Activated B cell treated with CpG ODN at 0.5 μM for 24 hours (primary cell): ENCODE measurements at regions not wholly inside any gene's neighbourhood (a gene's known extent, or its start where the extent isn't known, plus 50 kb on each side); places are given as distances from the start of the nearest gene placed in this dataset.

ENCODE experiments used
- ATAC-seq: fragments of 200-7000 bp; cut with Tn5 transposase; one replicate; pipeline ENCODE4 v1.10.0; 2021; ENCODE audit warnings: low read depth, mild to moderate bottlenecking, moderate library complexity
- CTCF ChIA-PET: fragments of 350-600 bp; sonication (Branson Sonifier 250); formaldehyde crosslinking; loops from one replicate; lab custom pipeline; 2021; ENCODE audit warnings: antibody characterized with exemption; lab: Charles Lee
- POLR2A ChIA-PET: fragments of 350-600 bp; sonication (Branson Sonifier 250); formaldehyde crosslinking; loops from one replicate; lab custom pipeline; 2021; ENCODE audit warnings: antibody characterized with exemption; lab: Charles Lee
- DNase-seq: peaks from one replicate; pipeline ENCODE4 v3.0.0; 2022
- H3K27ac Mint-ChIP-seq: one replicate; pipeline ENCODE4 v1.8.0; 2020; ENCODE audit warnings: mixed read lengths
- H3K27me3 Mint-ChIP-seq: one replicate; pipeline ENCODE4 v1.8.0; 2021; ENCODE audit warnings: mixed read lengths
- H3K36me3 Mint-ChIP-seq: one replicate; pipeline ENCODE4 v1.8.0; 2021; ENCODE audit warnings: low read depth, mixed read lengths
- H3K4me1 Mint-ChIP-seq: one replicate; pipeline ENCODE4 v1.8.0; 2021; ENCODE audit warnings: mixed read lengths
- H3K4me3 Mint-ChIP-seq: one replicate; pipeline ENCODE4 v1.8.0; 2020; ENCODE audit warnings: mild to moderate bottlenecking, mixed read lengths
- H3K9me3 Mint-ChIP-seq: one replicate; pipeline ENCODE4 v1.8.0; 2020; ENCODE audit warnings: mixed read lengths
- CTCF ChIP-seq: fragments of 200-600 bp; IDR thresholded peaks from one replicate; pipeline ENCODE4 v1.8.0; 2022; ENCODE audit warnings: antibody characterized with exemption, mild to moderate bottlenecking
- intact Hi-C: fragments of 100-400 bp; cut with micrococcal nuclease; formaldehyde crosslinking; loops from one replicate; pipeline ENCODE4 v1.15.1; 2024

GRCh38 chr2:19272941-19273470 lies 85.4 kb downstream of the OSR1 start:
- Mint-ChIP-seq H3K4me3 (no peak overlapping the region), H3K4me1 (no peaks in the 10 kb centered on the region), H3K36me3 (no peaks in the 10 kb centered on the region), H3K27ac (no peak overlapping the region), H3K27me3 (no peaks in the 10 kb centered on the region), H3K9me3 (no peaks in the 10 kb centered on the region)
- TF ChIP-seq CTCF: no peak
- CTCF ChIA-PET: no interaction called here
- ATAC-seq (no peak), DNase-seq (no peak)
- POLR2A ChIA-PET: no interaction called here
- intact Hi-C loops: no loop called here

- CTCF ChIA-PET: no interaction called here
Measured at GRCh38 chr2:19272039-19272438, 86.4 kb downstream of the OSR1 start.

GRCh38 chr2:19264852-19265251 lies 93.6 kb downstream of the OSR1 start:
- DNase-seq: no peak

More at GRCh38 chr2:19272039-19272438, 86.4 kb downstream of the OSR1 start:
- H3K9me3 Mint-ChIP-seq: no peaks in the 10 kb centered on the region
- no peaks in the 10 kb centered on the region for H3K4me1 Mint-ChIP-seq
- no peak overlapping the region for H3K4me3 Mint-ChIP-seq
- H3K36me3 Mint-ChIP-seq: no peaks in the 10 kb centered on the region
- intact Hi-C loops: no loop called here
- POLR2A ChIA-PET: no interaction called here
- DNase-seq (no peak), ATAC-seq (no peak)
- no peak for TF ChIP-seq CTCF
- no peak overlapping the region for H3K27ac Mint-ChIP-seq
- no peaks in the 10 kb centered on the region for H3K27me3 Mint-ChIP-seq

GRCh38 chr2:19262150-19262549 lies 96.3 kb downstream of the OSR1 start:
- ATAC-seq (no peak), DNase-seq (no peak)
- CTCF ChIA-PET: no interaction called here
- POLR2A ChIA-PET: no interaction called here
- Mint-ChIP-seq H3K27ac (no peak overlapping the region), H3K4me3 (no peak overlapping the region), H3K9me3 (peaks cover 6% of the 10 kb centered on the region), H3K4me1 (no peaks in the 10 kb centered on the region), H3K27me3 (no peaks in the 10 kb centered on the region), H3K36me3 (no peaks in the 10 kb centered on the region)
- TF ChIP-seq CTCF: no peak
- intact Hi-C loops: no loop called here

More at GRCh38 chr2:19264852-19265251, 93.6 kb downstream of the OSR1 start:
- Mint-ChIP-seq H3K4me3 (no peak overlapping the region), H3K27me3 (no peaks in the 10 kb centered on the region), H3K27ac (no peak overlapping the region), H3K4me1 (no peaks in the 10 kb centered on the region), H3K9me3 (peaks cover 3% of the 10 kb centered on the region), H3K36me3 (no peaks in the 10 kb centered on the region)
- ATAC-seq: no peak
- ChIA-PET POLR2A (no interaction called here), CTCF (no interaction called here)
- TF ChIP-seq CTCF: no peak
- intact Hi-C loops: no loop called here

- TF ChIP-seq CTCF: no peak
- ChIA-PET POLR2A (no interaction called here), CTCF (no interaction called here)
- Mint-ChIP-seq H3K4me1 (no peaks in the 10 kb centered on the region), H3K36me3 (no peaks in the 10 kb centered on the region), H3K9me3 (peaks cover 6% of the 10 kb centered on the region), H3K27ac (no peak overlapping the region), H3K27me3 (no peaks in the 10 kb centered on the region), H3K4me3 (no peak overlapping the region)
- intact Hi-C loops: no loop called here
- ATAC-seq: no peak
- DNase-seq: no peak
Measured at GRCh38 chr2:19261061-19261460, 97.4 kb downstream of the OSR1 start.
